ENCODE measurements at regions not wholly inside any gene's neighbourhood (a gene's known extent, or its start where the extent isn't known, plus 50 kb on each side); places are given as distances from the start of the nearest gene placed in this dataset.

GRCh38 chr5:111975133-111975532, 218.1 kb upstream of the NREP start:
- Histone ChIP-seq H3K4me2 (ENCODE audit: insufficient read depth, low read length) (no peak overlapping the region), H3K79me2 (ENCODE audit: control insufficient read depth, insufficient read depth, low read length) (no peaks in the 10 kb centered on the region), H3K36me3 (ENCODE audit: control insufficient read depth in 2 of 2, extremely low read depth in 1 of 2, insufficient read depth in 2 of 2, low read length in 2 of 2) (no peaks in the 10 kb centered on the region), H3K27ac (ENCODE audit: insufficient read depth, low read depth, low read length) (no peak overlapping the region), H3K4me3 (replicated peaks in 1 of 3; ENCODE audit: insufficient read depth in 1 of 3, low read depth in 1 of 3, low read length in 3 of 3) (no peak overlapping the region), H3K9me1 (replicated peaks; ENCODE audit: control insufficient read depth, extremely low read depth, insufficient read depth, low read length) (no peaks in the 10 kb centered on the region), H3K9me3 (replicated peaks; ENCODE audit: control insufficient read depth, insufficient read depth, low read length) (no peaks in the 10 kb centered on the region), H4K20me1 (replicated peaks; ENCODE audit: control insufficient read depth, extremely low read depth, insufficient read depth, low read length) (no peaks in the 10 kb centered on the region), H3K9ac (replicated peaks; ENCODE audit: extremely low read depth, insufficient read depth, low read length) (no peak overlapping the region), H3K27me3 (ENCODE audit: control insufficient read depth in 2 of 2, insufficient read depth in 2 of 2, low read length in 2 of 2) (peaks cover 6 to 9% of the 10 kb centered on the region in 2 experiments), H2AFZ (ENCODE audit: low read depth, low read length) (no peak overlapping the region), H3K4me1 (ENCODE audit: control insufficient read depth, extremely low read depth, insufficient read depth, low read length) (no peaks in the 10 kb centered on the region)
- DNase-seq (ENCODE audit: low read depth, low spot score), result no peak
- intact Hi-C loops (cut with micrococcal nuclease), result no loop called here
- no peak for FAIRE-seq
- BruUV-seq (replicated peaks), result no TSS peak
- no peak for TF ChIP-seq EZH2 (IDR thresholded peaks at IDR 0.05; ENCODE audit: borderline replicate concordance, low read depth, low read length, severe bottlenecking)
- no peak for TF ChIP-seq POLR2A (IDR thresholded peaks at IDR 0.05; ENCODE audit: low read depth, low read length)
- TF ChIP-seq POLR2AphosphoS5 (IDR thresholded peaks at IDR 0.05; ENCODE audit: insufficient read depth, low read depth, low read length), result no peak
- no peak for TF ChIP-seq CTCF (IDR thresholded peaks at IDR 0.05; ENCODE audit: extremely low read depth in 1 of 2, insufficient read depth in 1 of 2, low read depth in 1 of 2, low read length in 2 of 2)
- no peak for TF ChIP-seq MYC (IDR thresholded peaks at IDR 0.05; ENCODE audit: low read depth, low read length)
- no peak for TF ChIP-seq GATA2 (IDR thresholded peaks at IDR 0.05; ENCODE audit: insufficient read depth, insufficient read length, low read depth, low read length)
- no peak for TF ChIP-seq JUN (IDR thresholded peaks at IDR 0.05; ENCODE audit: borderline replicate concordance, insufficient read depth, insufficient read length, low read depth)
- no peak for TF ChIP-seq FOS (IDR thresholded peaks at IDR 0.05; ENCODE audit: borderline replicate concordance, insufficient read depth, low read length)
- no peak for TF ChIP-seq MAX (IDR thresholded peaks at IDR 0.05; ENCODE audit: insufficient read depth, insufficient read length)
- ChIA-PET CTCF (interaction anchor here (1.6 kb wide), 1 partner anchor 424 kb away, joined by 4 read pairs; no protein-coding TSS in a partner anchor), POLR2A (no interaction called here)
- dilution Hi-C loops (cut with MboI; ENCODE audit: extremely low pct_ligation_motif_present, low sequenced_read_pairs), result no loop called here
